ENCODE measurements at regions not wholly inside any gene's neighbourhood (a gene's known extent, or its start where the extent isn't known, plus 50 kb on each side); places are given as distances from the start of the nearest gene placed in this dataset.
"Not testable (repeated sequence)": the region's sequence is repeated elsewhere in the genome, so short reads cannot be mapped to it uniquely, and the experiment has no call there.

DNA sequence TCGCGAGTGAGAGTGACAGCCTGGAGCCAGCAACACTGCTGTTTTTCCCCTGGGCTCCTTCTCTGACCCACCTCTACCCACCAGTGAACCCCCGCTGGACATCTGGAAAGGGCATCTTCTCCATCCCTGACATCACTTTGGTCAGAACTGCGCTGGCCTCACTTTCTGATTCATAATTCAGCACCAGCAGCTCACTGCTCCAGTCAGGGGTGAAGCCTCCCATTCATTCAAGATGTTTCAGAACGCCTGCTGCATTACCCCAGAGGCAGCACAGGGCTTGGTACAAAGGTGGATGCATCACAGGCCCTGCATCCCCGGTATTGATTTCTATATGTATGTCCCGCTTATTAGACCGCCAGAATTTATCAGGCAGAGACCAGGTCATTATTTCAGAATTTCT is 182.8 kb upstream of the TSHZ3 start:
- no peak for DNase-seq

DNA sequence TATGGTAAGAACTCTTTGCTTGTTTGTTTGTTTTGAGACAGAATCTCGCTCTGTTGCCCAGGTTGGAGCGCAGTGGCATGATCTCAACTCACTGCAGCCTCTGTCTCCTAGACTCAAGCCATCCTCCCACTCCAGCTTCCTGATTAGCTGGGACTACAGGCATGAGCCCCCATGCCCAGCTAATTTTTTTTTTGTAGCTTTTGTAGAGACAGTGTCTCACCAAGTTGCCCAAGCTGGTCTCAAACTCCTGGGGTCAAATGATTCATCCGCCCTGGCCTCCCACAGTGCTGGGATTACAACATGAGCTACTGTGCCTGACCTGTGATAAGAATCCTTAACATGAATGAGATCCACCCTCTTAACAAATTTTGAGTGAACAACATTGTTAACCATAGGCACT is 183.9 kb upstream of the TSHZ3 start:
- no peak for DNase-seq

DNA sequence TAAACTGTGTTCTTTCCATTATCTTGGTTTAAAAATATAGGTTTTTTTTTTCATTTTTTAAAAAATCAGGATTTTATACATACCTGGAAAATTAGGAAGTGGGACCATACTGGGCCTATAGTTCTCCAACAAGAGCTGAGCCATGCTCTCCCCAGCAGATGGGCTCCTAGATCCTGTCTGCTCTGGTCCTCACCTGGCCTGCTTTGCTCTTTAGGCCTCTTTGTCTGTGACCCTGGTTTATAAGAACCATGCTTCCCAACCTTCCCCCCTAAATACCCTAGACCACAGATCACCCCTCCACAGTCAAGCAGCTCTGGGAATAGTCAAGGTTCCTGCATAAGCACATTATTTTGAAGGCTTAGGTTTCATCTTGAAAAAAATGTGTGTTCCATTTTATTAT is 185.0 kb upstream of the TSHZ3 start:
- no peak for DNase-seq

DNA sequence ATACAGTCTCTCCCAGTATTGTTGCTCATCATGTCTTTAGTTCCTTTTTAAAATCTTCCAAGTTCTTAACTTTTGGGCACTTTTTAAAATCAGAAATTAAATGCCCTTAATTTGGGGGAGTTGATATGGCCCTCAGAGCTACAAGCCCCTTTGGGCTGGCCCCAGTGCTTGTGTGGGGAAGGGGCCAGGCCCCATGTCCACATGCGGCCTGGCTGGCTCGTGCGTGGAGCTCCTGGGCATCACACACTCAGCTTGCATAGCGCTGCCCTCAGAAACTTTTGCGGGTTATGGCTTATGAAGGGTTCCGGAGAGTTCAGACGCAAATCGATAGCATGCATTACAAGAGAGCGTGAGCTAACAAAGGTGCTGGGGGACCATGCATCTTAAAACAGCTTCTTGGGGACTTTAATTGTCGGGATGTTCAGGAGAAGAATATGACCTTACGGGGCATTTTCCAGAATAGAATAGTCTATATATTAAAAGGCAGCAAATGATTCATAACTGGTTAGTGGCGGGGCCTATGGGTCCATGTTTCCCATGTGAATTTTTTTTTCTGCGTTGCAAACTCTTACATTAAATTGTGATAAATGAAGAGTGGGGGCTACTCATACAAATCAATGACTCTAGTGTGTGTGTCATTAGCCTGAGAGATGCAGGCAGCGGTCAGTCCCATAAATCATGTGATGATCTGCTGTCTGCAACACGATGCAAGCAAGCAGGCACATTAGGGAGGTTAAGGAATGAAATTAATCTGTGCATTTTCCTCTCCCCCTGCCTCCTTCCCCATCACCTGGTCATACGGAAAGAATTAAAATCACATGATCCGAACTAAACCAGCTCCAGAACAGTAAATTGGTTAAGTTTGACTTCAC is 185.8 kb upstream of the TSHZ3 start:
- DNase-seq, result no peak

DNA sequence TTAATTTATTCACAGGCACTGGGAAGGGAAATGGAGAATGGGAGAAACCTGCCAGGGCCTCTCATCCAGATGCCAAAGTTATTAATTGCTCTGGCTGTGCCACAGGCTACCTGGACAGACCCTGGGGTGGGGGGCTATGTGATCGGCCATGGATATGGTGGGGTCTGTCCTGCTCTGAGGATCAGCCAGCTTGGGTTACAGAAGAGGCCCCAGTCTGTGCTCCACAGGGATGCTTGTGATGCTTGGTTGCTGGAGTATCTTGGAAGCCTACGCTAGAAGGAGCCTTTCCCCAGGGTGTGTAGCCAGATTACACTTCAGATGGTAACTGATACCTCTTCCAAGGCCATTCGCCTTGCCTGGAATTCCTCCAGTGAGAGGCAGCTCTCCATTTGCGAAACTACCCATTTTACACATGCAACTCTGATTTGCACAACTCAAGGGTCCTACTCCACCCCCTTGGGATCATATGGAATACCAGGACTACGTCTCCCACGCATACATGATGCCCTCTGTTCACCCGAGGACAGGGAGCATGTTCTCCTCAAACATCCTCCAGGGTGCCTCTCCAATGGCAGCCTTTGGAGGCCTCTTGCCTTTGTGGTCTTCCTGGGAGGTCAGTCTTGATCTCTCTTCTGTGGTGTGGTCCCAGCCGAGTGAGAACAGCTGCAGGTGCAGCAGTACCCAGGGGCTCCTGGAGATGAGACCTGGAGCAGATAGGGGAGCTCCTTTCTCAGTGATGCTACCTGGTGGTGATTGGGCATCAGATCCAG is 186.6 kb upstream of the TSHZ3 start:
- no peak for DNase-seq

DNA sequence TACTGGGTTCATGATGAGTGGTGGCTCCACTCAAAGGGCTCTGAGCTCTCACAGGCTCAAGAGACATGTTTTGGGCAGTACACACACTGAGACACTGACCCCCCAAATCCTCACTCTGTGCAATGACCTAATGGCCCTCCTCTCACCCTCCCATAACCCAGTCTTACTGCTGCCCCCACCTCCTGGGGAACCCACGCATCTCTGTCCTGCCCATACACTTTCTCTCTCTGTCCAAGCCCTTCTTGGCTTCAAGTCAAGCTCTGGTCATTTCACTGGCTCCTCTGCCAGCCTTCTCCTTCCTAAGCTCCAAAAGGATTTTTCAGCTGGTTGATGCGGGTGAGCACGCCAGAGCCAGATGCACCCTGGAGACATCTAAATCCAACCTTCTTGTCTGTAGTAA is 187.9 kb upstream of the TSHZ3 start:
- no peak for DNase-seq

DNA sequence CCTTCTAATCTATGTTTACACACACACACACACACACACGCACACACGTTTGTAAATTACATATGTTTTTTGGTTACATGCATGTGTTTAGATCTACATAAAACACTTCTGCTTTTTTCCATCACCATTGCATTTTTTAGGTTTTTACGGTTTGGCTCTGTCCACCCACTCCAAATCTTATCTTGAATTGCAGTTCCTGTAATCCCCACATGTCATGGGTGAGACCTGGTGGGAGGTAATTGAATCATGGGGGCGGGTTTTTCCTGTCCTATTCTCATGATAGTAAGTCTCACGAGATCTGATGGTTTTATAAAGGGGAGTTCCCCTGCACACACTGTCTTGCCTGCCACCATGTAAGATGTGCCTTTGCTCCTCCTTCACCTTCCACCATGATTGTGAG is 188.7 kb upstream of the TSHZ3 start:
- not testable (repeated sequence) for DNase-seq

DNA sequence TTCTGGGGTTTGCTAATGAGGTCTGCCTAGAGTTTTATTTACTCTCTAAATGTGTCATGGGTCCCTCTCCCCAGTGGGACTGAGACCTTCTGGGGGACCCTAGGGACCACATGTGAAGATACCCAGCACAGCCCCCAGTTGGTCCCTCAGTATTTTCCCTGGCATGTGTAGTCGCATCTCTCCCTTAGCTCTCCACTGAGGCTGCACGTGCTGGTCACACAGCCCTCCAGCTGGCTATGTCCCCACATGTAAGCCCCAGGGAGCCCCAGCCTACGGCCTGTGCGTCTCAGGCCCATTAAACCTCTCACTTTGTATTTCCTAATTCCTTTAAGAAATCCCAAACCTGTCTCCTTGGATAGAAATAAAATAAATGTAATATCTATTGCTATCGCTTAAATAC is 189.6 kb upstream of the TSHZ3 start:
- no peak for DNase-seq

DNA sequence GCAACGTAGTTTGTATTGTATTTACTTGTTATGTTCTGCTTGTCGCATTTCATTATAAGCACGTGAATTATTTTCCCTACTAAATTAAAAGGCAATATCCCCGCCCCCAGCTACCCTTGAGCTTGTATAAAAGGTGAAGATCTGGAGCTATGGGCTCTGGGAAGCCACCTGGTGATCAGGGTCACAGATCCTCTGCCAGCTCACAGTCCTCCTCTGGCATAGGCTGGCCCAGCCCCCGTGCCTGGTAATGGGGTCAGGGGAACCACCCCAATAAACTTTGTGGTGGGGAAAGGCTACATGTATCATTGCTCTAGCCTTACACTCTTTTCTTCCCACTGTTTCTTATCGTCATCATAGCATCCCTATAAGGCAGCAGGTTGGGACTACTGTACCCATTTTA is 190.2 kb upstream of the TSHZ3 start:
- DNase-seq, result no peak

DNA sequence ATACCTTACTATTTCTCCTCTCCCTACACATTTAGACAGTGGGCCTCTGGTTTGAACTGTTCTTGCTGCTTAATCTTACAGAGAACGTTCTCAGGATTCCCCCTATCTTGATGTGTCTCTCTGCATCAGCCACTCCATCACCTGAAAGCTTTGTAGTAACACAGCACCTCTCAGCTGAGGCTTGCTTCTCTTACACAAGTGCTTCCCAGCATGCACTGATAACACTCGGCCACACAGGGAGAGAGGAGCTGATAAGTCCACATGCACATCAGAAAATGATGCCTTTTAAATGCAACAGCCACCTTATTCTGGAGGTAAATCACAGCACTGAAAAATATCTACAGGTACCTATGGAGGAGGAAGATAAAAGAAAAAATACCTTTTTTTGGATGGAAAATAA is 192.2 kb upstream of the TSHZ3 start:
- DNase-seq, result no peak

DNA sequence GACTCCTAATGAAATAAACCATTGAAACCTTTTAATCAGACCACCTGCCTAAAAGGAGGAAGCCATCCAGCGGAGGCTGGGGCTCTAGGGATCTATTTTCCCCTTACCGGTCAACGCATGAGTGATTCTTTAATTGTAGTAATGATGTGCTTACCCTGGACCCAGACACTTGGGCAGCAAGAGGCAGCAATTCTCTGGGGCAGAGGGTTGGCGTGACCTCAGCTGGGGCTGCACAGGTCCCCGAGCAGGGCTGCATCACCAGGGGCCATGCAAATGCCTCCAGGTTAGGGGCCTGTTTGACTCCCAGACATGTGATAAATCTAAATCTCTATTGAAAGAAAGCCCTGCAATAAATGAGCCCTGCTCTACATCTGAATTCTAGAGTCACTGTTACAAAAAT is 194.2 kb upstream of the TSHZ3 start:
- no peak for DNase-seq

DNA sequence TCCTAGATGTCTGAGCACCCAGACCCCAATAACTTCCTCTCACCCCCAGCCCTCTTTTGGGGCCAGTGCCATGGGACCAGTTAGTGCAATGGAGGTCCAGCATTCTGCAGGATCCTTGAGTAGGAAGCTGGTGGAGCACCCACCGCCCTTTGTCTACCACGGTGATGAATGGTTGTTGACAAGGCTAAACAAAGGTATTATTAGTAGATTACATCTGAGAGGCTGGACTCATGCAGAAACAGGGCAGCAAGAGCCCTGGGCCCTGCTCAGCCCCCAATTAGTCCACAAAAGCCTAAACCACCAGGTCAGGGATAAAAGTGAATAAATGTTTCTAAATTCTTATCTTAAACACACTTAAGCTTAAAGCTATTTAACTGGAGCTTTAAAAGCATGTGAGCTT is 196.5 kb upstream of the TSHZ3 start:
- DNase-seq, result no peak

DNA sequence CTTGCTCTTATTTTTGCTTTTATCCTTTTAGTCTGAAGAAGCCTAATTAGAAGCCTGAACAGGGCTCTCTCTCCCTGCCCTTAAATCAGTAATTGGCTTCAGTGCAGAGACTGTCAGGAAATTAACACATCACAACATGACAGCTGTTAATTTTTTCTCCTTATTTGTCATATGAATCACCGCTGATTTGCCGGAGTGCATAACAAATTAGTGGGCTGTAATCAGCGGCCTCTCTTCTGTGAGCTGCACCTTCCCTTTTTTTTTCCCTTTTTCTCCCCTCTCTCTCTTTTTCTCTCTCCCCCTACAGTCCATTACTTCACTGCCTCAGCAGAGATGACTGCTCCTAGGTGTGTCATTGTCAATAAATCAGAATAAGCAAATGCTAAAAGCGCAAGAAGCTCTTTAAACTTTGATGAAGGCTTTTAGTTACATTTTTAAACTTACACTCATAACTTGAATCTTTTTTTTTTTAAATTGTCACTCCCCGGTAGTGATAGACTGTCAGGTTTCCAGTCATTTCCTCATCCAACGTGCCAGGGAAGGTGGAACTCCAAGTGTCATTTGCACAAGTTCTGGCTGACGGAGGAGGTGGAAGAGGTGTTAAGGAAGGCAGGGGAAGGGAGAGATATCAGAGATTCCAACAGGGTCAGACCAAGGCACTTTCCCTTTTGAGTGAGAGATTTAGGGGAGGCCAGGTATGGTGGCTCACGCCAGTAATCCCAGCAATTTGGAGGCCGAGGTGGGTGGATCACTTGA is 197.1 kb upstream of the TSHZ3 start:
- no peak for DNase-seq

DNA sequence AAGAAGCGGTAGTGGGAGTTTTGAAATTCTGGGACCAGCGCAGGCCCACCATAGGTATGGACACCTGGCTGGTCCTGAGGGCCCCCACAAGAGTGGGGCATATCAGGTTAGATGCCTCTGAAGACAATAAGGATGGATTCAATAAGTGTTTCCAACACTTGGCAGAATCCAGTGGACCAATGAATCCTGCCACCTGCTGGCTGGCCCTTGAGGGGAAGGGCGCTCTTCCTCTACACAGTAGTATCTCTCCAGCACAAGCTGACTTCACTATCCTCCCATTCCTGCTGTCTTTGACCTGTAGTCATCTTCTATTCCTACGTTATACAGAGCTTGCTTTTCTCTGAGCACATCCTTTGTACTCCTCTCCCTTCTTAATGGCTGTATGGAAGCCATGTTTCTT is 199.7 kb upstream of the TSHZ3 start:
- no peak for DNase-seq

DNA sequence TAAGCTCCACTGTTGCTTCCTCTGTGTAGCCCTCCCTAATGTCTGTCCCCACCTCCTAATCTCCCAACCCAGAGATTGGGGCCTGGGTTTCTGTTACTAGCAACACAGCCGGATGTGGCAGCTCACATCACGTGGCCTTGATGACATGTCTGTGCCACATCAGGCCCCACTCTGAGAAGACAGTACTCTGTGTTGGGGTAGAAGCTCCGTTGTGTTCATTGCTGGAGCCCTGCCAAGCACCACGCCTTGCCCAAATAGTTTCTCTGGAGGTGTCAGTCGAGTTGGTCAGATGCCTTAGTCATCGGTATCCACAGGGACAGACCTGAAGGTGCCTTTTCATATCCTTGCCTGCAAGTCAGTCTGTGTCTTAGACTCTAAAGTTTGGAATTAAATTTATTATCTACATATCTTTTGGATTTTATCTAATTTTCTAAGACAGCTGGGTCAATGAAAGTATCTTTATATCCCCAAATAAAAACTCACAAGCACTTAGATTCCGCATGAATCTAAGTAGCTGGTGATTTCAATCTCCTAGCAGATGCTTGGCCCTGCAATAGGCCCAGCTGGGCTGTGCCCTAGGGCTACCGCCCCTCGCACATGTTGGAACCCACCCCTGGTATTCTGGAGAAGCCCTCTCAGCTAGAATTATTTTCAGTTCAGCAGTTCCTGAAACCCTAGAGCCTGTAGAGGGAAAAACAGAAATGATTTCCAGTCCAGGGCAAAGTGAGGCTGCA is 204.0 kb upstream of the TSHZ3 start:
- DNase-seq, result no peak

DNA sequence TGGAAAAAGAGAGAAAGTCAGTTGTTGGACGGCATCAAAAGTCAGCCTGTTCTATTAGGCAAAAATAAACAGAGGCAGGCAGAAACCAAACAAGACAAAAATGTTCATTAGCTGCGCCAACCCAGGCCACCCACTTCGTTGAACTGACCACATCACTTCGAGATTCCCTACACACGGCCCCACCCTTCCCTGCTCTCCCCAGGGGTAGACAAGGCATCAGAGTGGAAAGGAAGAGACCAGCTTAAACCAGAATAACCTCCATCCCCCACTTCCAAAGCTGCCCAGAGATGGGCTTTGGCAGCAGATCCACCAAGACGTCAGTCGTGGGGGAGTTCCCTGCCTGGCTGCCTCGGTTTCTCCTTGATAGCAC is 204.6 kb upstream of the TSHZ3 start:
- DNase-seq, result no peak

DNA sequence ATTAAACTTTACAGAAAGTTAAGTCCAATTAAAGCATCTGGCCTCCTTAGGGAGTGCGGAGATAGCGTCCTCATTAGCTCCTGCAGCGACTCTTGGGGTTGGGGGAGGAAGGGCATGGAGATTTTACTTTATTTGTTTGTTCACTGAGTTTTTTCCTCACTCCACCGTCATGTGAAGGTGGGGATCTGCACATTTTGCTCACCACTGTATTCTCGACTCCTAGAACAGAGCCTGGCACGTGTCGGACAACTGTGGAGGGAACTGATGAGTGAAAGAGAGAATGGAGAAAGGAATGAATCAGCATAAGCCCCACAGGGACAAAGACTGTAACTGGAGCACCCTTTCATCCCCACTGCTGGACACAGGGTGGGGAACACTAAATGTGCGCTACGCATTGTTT is 205.1 kb upstream of the TSHZ3 start:
- DNase-seq, result no peak

DNA sequence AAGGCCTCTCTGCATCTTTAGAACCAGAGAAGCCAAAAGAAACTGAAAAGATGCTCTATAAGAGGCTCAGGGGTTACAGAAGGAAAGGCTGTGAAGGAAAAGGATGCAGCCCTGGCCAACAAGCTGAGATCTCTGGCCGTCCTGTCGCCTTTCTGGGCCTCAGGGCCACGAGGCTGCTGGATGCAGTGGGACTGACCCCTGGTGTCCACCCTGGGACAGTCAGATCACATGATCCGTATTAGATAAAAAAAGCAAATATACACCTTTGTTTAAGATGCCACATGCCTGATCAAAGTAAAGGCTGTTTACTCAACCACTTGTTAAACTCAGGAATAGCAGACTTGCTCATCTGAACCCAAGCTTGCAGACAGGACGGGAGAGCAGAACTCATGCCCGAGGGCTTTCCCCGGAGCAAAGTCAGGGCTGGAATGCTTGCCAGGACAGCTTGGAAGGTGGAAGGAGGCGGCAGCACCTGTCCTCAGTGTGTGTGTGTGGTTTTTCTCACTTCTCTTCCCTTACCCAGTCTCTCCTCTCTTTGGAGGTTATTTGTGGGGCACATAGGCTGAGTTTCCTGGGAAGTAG is 206.5 kb upstream of the TSHZ3 start:
- DNase-seq, result no peak

DNA sequence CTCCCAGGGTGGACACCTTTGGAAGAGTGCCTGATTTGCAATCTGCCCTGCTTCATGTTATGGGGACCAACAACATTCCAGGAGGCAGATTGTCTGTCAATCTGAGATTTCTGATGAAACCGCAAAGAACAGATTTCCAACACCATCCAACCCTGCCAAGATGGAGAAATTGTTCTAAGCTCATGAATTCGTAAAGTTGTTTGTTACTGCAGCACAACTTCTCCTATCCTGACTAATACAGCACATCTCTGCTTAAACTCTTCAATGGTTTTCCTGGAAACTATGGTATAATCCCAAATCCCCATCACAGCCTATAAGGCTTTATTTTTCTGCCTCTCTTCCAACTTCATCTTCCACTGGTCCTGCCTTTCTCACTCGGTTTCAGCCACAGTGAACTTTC is 210.3 kb upstream of the TSHZ3 start:
- DNase-seq, result no peak

DNA sequence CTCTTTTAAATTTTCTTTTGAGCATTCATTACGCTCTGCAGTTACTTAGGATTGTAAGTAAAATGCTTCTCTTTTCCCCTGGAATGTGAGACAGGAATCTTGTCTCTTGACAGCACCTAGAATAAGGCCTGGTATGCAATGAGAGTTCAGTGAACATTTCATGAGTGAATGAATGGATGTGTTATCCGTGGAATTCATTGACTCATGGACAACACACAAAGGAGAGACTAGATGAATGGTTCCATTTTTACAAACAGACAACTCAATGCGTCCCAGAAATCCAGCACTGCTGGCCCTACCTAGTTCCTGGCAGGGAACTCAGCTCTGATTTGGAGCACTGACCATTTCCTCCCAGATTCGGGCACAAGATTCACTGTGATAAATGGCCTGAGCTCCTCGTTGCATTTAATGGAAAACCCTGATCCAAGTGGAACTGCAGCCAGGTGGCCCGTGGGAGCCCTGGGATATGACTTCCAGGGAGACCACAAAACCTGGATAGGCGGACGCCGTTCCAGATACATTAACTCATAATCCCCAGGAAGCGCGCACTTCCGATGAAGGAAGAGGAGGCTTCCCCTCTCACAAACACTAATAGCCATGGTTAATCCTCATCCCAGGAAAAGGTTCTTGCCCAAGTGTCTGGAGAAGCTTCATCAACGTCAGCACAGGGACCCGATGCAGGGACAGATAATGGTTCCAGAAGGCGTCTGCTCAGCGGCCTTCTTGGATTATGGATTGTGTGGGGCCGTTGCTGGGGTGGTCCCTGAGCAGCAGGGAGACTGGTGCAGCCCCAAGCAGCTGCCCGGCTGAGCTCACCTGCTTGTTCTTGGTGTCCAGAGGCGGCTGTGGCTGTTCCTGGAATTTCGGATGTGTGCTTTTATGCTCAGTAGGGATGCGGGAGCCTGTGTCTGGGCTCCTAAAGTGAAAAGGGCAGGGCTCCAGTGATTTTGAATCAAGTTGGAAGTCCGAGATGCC is 211.1 kb upstream of the TSHZ3 start:
- DNase-seq, result no peak

DNA sequence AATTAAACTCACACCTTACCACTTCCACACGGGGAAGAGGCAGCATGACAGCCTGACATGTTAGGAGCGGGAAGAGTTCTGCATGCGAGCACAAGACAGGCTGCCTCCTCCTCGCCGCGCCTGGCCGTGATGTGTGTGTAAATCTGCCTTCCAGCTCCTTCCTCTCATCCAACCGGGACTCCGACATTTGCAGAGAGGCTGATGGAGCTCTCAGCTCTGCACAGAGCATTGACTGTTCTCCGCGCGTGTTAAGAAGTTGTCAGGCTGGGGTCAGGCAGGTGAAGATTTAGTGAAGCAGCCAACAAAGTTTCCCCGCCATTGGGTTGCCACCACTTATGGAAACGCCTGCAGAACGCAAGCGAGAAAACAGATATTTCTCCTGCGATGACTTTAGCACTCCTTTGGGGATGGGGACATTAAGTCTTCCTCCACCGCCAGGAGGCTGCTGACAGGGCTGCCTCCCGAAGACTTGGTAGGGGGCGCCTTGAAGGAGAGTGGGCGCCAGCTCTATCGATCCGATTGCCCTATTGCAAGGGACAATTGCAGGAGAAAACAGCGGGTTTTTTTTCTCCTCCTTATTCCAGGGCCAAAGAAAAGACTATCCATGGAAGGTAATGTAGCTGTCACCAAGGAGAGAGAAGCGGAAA is 213.9 kb upstream of the TSHZ3 start:
- DNase-seq, result no peak

Data from activated CD4-positive, alpha-beta T cell treated with anti-CD3 and anti-CD28 coated beads for 4 hours (primary cell).